GM12872 (cell line): ENCODE measurements at regions not wholly inside any gene's neighbourhood (a gene's known extent, or its start where the extent isn't known, plus 50 kb on each side); places are given as distances from the start of the nearest gene placed in this dataset.

ENCODE experiments used
- TF ChIP-seq, protein P1 (sequence below): IDR thresholded peaks from 3 replicates; pipeline ENCODE4 v1.5.1; 2011; ENCODE audit warnings: low read depth, mild to moderate bottlenecking, low read length, moderate library complexity; ENCODE audit not compliant: insufficient read depth

DNA sequence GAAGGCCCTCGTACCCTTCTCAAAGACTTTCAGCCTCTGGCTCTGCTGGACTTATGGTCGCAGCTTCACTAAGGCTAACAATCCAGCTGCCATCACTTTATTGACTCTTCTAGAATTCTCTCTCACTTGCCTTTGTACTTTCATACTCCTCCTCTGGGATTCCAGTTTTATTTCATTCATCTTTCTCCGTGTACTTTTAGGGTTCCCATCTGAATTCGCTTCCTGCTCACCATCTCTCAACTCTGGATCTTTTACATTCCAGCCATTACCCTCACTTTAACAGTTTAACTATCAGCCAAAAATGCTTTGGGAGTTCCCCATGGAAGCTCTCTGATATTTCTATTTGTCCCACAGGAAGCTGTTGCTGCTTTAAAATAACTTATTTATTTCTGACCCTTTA, 149.3 kb upstream of the KL start:
- TF ChIP-seq, protein P1, sequence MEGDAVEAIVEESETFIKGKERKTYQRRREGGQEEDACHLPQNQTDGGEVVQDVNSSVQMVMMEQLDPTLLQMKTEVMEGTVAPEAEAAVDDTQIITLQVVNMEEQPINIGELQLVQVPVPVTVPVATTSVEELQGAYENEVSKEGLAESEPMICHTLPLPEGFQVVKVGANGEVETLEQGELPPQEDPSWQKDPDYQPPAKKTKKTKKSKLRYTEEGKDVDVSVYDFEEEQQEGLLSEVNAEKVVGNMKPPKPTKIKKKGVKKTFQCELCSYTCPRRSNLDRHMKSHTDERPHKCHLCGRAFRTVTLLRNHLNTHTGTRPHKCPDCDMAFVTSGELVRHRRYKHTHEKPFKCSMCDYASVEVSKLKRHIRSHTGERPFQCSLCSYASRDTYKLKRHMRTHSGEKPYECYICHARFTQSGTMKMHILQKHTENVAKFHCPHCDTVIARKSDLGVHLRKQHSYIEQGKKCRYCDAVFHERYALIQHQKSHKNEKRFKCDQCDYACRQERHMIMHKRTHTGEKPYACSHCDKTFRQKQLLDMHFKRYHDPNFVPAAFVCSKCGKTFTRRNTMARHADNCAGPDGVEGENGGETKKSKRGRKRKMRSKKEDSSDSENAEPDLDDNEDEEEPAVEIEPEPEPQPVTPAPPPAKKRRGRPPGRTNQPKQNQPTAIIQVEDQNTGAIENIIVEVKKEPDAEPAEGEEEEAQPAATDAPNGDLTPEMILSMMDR: no peak

DNA sequence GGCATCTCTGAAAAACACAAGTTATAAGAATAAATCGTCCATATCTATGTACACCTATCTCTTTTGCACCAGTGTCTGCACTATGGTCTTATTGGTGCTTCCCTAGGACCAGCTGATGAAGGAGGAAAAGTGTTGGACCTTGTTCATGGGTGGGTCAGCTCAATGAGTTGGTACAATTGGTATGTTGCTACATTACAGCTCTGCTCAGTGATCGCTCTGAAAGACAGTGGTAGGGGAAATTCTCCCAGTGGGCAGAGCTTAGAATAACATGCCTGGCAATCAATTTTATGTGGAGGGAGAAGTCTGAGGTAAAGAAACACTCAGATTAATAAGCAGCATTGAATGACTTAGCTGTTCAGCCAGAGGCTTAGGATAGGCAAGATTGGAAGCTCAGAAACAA, 138.7 kb upstream of the KL start:
- TF ChIP-seq, protein P1: no peak

DNA sequence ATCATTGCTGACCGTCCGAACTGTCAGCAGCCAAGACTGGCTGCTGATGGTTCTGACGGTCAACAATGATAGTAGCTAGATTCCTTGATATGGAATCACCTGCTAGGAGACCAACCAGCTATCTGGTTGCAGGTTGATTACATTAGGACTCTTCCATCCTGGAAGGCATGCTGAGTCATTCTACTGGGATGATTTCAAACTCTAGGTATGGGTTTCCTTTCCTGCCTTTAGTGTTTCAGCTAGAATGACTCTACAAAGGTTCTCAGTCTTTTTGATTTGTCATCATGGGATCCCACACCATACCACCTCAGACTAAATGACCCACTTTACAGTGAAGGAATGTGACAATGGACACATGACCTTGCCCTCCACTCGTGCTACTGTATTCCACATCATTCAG, 138.1 kb upstream of the KL start:
- TF ChIP-seq, protein P1: no peak

DNA sequence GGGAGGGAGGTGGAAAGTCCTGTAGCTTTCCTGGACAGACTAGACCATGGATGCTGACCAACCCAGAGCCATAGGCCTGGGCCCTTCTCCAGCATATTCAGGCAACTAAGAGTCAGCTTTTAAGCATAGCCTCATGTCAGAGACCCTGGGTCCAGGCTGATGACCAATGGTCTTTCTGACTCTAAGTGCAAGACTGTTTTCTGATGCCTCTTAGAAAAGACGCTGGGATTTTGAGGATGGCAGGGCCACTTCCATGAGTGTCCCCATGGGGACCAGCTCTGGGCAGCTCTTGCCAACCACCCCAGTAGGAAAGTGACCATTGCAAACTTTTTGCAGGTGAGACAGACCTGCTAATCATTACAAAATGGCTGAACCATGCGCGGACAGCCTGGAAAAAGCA, 135.6 kb upstream of the KL start:
- TF ChIP-seq, protein P1: no peak

DNA sequence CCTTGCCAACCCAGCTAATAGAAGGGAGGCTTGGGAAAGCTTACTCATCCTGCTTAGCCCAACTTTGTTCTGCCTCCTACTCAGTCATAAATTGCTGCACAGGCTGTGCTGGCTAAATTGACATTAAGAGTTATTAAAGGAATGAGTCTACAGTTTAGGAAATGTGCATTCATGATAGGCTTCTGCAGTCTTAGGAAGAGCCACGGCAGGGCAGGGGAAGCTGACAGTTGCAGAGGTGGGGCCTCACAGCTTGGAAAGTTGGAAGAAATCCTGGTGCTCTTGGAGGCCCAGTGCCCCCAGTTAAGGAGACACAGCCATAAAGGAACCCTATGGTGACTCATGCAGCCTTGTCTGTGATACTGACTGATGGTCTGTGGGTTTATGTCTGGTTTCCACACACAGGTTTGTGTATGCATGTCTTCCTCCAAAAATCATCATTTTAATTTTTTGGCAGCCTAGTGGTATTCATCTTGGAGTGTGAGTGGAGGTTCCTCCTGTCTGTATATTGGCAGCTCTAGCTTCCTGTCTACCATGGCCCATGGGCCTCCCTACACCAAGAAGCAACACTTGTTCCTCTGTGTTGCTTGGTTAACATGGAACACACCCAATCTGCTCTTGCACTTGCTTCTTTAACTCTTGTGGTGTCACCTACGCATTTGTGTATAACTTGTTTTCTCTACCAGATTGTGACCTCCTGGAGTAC, 135.0 kb upstream of the KL start:
- TF ChIP-seq, protein P1: no peak

DNA sequence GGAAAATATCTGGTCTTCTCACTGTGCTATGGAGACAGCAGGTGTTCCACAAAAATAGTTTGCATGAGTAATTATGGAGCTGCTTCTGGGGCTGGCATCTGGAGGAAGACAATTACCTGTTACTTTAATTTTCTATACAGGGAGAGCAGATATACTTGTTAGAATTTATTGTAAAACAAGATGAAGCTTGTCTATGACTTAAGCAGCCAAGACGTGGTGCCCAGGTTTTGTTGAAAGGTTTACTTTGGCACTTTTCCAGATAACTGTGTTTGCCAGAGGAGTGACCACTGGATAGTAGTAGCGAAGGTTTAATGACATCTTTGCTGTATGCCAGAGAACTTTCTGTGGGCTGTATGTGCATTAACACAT, 134.5 kb upstream of the KL start:
- TF ChIP-seq, protein P1: no peak

DNA sequence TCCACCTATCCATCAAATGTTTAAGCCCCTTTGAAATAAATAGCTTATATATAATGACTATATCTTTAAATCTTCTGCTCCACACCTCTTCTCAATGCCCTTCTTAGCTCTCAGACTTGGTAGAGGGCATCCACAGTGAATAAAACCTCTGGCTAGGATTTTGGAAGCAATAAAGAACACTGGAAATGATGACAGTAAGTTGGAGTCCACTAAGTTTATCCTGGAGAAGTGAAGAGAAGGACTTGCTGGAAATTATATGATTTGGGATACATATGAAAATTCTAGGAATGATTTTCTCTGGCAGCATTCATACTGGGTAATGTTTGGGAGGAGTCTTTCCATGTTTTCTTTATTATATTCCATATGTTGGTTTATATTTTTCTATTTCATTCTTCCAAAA, 133.5 kb upstream of the KL start:
- TF ChIP-seq, protein P1: no peak
